OCI-LY7 (cell line): ENCODE measurements at regions not wholly inside any gene's neighbourhood (a gene's known extent, or its start where the extent isn't known, plus 50 kb on each side); places are given as distances from the start of the nearest gene placed in this dataset.

ENCODE experiments used
- BruUV-seq: library from RNA; stranded (reverse); fragments of 400-500 nt; replicated peaks from 2 replicates; lab custom pipeline; 2021; lab: Mats Ljungman, UMichigan
- CTCF ChIA-PET: fragments of 300-600 bp; sonication (Branson Sonifier 250); formaldehyde crosslinking; loops from one replicate; lab custom pipeline; 2022; ENCODE audit warnings: antibody characterized with exemption; ENCODE audit not compliant: unreplicated experiment; lab: Charles Lee
- POLR2A ChIA-PET: fragments of 300-600 bp; sonication (Branson Sonifier 250); formaldehyde crosslinking; loops from one replicate; lab custom pipeline; 2022; ENCODE audit warnings: antibody characterized with exemption; lab: Charles Lee
- DNase-seq: peaks from one replicate; pipeline ENCODE4 v3.0.0-alpha.2; 2015; ENCODE audit warnings: low spot score
- H2AFZ ChIP-seq: fragments of 200-600 bp; sonication (generic), shearing (Covaris generic); 2 replicates; pipeline ENCODE4 v1.6.1; 2014; ENCODE audit warnings: mild to moderate bottlenecking, antibody characterized with exemption, low read length, moderate library complexity
- H3K27ac ChIP-seq: fragments of 200-600 bp; sonication (generic); 2 replicates; pipeline ENCODE4 v1.5.1; 2014; ENCODE audit warnings: mixed run types, low read depth, mild to moderate bottlenecking, moderate library complexity, low read length, inconsistent platforms; ENCODE audit not compliant: poor library complexity, severe bottlenecking
- H3K36me3 ChIP-seq: fragments of 200-600 bp; sonication (generic); 2 replicates; pipeline ENCODE4 v1.6.1; 2014; ENCODE audit warnings: mild to moderate bottlenecking, antibody characterized with exemption, low read length, moderate library complexity, mixed read lengths; ENCODE audit not compliant: insufficient read depth
- H3K4me1 ChIP-seq: fragments of 200-600 bp; sonication (generic); 2 replicates; pipeline ENCODE4 v1.5.1; 2014; ENCODE audit warnings: mild to moderate bottlenecking, low read length; ENCODE audit not compliant: insufficient read depth, poor library complexity, severe bottlenecking
- H3K4me2 ChIP-seq: fragments of 200-600 bp; sonication (generic); 2 replicates; pipeline ENCODE4 v1.6.1; 2014; ENCODE audit warnings: mild to moderate bottlenecking, low read length
- H3K4me3 ChIP-seq: fragments of 200-600 bp; sonication (generic); 2 replicates; pipeline ENCODE4 v1.5.1; 2014; ENCODE audit warnings: mild to moderate bottlenecking, low read depth, low read length; ENCODE audit not compliant: poor library complexity, severe bottlenecking
- H3K79me2 ChIP-seq: fragments of 200-600 bp; sonication (generic); 2 replicates; pipeline ENCODE4 v1.6.1; 2016; ENCODE audit warnings: low read depth, mild to moderate bottlenecking, low read length, moderate library complexity, mixed read lengths; ENCODE audit not compliant: insufficient read depth
- H3K9me2 ChIP-seq: fragments of 200-600 bp; sonication (generic); 2 replicates; pipeline ENCODE4 v1.6.1; 2016; ENCODE audit warnings: mild to moderate bottlenecking, low read length, mixed read lengths; ENCODE audit not compliant: insufficient read depth
- H3K9me3 ChIP-seq: fragments of 200-600 bp; sonication (generic); 2 replicates; pipeline ENCODE4 v1.6.1; 2014; ENCODE audit warnings: mild to moderate bottlenecking, mixed run types, low read length, mixed read lengths
- H4K20me1 ChIP-seq: fragments of 200-600 bp; sonication (generic); 2 replicates; pipeline ENCODE4 v1.6.1; 2014; ENCODE audit warnings: mild to moderate bottlenecking, antibody characterized with exemption, low read length, moderate library complexity, mixed read lengths; ENCODE audit not compliant: insufficient read depth
- EZH2phosphoT487 ChIP-seq: fragments of 200-600 bp; sonication (generic); IDR thresholded peaks from 2 replicates; pipeline ENCODE4 v1.6.1; 2018; ENCODE audit warnings: low read depth, borderline replicate concordance, mild to moderate bottlenecking, mixed run types, antibody characterized with exemption, low read length, moderate library complexity, mixed read lengths
- intact Hi-C: fragments of 100-400 bp; cut with micrococcal nuclease; formaldehyde crosslinking; loops from one replicate; pipeline ENCODE4 v1.10.0; 2022; ENCODE audit not compliant: unreplicated experiment
- TF ChIP-seq, protein P1 (sequence below): fragments of 200-600 bp; sonication (generic); conservative IDR thresholded peaks from 2 replicates; pipeline ENCODE4 v1.5.1; 2014; ENCODE audit warnings: mild to moderate bottlenecking, antibody characterized with exemption, low read length, moderate library complexity, mixed read lengths

DNA sequence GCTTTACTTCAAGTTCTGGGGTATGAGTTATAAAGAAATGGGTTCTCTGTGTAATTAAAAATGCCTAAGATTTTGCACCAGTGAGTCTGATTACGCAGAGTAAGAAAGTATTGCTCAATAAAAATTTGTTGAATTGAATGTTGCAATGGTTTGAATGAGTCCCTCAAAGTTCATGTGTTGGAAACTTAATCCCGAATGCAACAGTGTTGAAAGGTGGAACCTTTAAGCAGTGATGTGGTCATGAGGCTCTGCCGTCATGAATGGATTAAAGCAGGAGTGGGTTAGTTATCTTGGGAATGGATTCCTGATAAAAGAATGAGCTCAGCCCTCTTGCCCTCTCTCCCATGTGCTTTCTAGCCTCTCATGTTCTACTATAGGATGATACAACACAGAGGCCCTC, 52.6 kb upstream of the SESN3 start:
- Histone ChIP-seq H3K27ac (no peak overlapping the region), H3K4me2 (no peak overlapping the region), H3K79me2 (no peaks in the 10 kb centered on the region), H3K9me3 (no peaks in the 10 kb centered on the region), H3K4me3 (no peak overlapping the region), H2AFZ (no peak overlapping the region), H3K36me3 (no peaks in the 10 kb centered on the region), H3K4me1 (peaks cover 12% of the 10 kb centered on the region), H3K9me2 (no peaks in the 10 kb centered on the region), H4K20me1 (no peaks in the 10 kb centered on the region)
- intact Hi-C loops = no loop called here
- no peak for DNase-seq
- CTCF ChIA-PET = no interaction called here
- POLR2A ChIA-PET = interaction anchor here (1.0 kb wide), 1 partner anchor 53 kb away, joined by 4 read pairs; the partner anchor contains the start of gene SESN3
- BruUV-seq = no TSS peak
- no peak for TF ChIP-seq EZH2phosphoT487
- TF ChIP-seq, protein P1, sequence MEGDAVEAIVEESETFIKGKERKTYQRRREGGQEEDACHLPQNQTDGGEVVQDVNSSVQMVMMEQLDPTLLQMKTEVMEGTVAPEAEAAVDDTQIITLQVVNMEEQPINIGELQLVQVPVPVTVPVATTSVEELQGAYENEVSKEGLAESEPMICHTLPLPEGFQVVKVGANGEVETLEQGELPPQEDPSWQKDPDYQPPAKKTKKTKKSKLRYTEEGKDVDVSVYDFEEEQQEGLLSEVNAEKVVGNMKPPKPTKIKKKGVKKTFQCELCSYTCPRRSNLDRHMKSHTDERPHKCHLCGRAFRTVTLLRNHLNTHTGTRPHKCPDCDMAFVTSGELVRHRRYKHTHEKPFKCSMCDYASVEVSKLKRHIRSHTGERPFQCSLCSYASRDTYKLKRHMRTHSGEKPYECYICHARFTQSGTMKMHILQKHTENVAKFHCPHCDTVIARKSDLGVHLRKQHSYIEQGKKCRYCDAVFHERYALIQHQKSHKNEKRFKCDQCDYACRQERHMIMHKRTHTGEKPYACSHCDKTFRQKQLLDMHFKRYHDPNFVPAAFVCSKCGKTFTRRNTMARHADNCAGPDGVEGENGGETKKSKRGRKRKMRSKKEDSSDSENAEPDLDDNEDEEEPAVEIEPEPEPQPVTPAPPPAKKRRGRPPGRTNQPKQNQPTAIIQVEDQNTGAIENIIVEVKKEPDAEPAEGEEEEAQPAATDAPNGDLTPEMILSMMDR = no peak

DNA sequence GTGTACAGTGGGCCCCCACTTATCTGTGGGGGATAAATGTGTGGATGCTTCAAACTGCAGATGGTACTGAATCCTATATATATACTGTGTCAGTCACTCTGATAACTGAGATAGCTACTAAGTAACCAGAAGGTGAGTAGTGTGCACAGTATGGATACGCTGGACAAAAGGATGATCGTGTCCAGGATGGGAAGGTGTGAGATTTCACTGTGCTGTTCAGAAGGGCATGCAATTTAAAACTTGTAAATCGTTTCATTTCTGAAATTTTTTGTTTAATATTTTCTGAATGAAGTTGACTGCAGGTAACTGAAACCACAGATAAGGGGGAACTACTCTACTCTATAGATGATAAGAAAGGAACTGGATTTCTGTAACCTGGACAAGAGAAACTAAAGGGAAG, 52.1 kb upstream of the SESN3 start:
- no peak for DNase-seq
- intact Hi-C loops = no loop called here
- Histone ChIP-seq H3K79me2 (no peaks in the 10 kb centered on the region), H2AFZ (no peak overlapping the region), H3K36me3 (no peaks in the 10 kb centered on the region), H3K4me2 (no peak overlapping the region), H3K9me2 (no peaks in the 10 kb centered on the region), H3K4me3 (no peak overlapping the region), H3K9me3 (no peaks in the 10 kb centered on the region), H4K20me1 (no peaks in the 10 kb centered on the region), H3K27ac (no peak overlapping the region), H3K4me1 (peaks cover 12% of the 10 kb centered on the region)
- no TSS peak for BruUV-seq
- POLR2A ChIA-PET = interaction anchor here (1.0 to 1.6 kb wide), 3 partner anchors 13 to 52 kb away, joined by 3 to 4 read pairs (median 4); partner anchors contain the start of gene SESN3
- TF ChIP-seq, protein P1 = no peak
- no peak for TF ChIP-seq EZH2phosphoT487
- CTCF ChIA-PET = no interaction called here

DNA sequence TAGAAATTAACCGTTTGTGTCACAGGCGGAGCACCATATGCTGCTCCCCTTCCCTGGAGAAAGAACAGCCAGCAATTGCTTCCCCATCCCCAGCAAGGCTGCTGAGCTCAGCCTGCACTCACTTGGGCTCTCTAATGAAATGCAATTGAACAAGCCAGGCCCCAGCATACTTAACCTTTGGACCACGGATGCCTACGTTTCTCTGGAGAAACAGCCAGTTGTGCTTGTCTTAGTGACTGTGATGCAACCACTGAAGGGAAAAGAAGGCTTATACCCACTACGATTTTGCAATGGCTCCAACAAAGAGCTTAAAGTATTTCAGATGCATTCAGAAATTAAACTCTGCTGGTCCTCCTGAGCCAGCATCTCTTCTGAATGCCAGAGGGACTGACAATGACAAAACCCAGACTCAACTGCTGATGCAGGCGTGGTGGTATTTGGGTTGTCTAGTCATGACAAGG, 51.3 kb upstream of the SESN3 start:
- Histone ChIP-seq H3K4me2 (no peak overlapping the region), H3K27ac (no peak overlapping the region), H3K79me2 (no peaks in the 10 kb centered on the region), H3K9me3 (no peaks in the 10 kb centered on the region), H3K4me1 (peaks cover 12% of the 10 kb centered on the region), H3K36me3 (no peaks in the 10 kb centered on the region), H3K9me2 (no peaks in the 10 kb centered on the region), H4K20me1 (no peaks in the 10 kb centered on the region), H3K4me3 (no peak overlapping the region), H2AFZ (no peak overlapping the region)
- no peak for DNase-seq
- CTCF ChIA-PET = no interaction called here
- no TSS peak for BruUV-seq
- intact Hi-C loops = no loop called here
- POLR2A ChIA-PET = interaction anchor here (1.0 to 1.6 kb wide), 3 partner anchors 14 to 28 kb away, joined by 3 to 4 read pairs (median 3); no protein-coding TSS in a partner anchor
- TF ChIP-seq, protein P1 = no peak
- TF ChIP-seq EZH2phosphoT487 = no peak
